ENCODE measurements at regions not wholly inside any gene's neighbourhood (a gene's known extent, or its start where the extent isn't known, plus 50 kb on each side); places are given as distances from the start of the nearest gene placed in this dataset.

DNA sequence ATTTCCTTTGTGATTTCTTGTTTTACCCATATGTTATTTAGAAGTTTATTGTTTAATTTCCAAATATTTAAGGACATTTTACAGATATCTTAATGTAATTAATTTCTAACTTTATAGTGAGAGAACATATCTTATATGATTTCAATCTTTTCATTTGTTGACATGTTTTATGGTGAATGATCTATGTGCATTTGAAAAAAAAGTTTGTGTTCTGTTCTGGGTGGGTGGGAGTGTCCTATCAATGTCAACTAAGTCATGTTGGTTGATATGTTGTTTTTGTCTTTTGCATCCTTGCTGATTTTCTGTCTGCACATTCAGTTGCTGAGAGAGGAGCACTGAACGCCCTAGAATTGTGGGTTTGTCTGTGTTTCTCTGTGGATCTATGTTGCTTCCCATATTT is 50.3 kb upstream of the CBFA2T3 start:
- TF ChIP-seq, protein P1, sequence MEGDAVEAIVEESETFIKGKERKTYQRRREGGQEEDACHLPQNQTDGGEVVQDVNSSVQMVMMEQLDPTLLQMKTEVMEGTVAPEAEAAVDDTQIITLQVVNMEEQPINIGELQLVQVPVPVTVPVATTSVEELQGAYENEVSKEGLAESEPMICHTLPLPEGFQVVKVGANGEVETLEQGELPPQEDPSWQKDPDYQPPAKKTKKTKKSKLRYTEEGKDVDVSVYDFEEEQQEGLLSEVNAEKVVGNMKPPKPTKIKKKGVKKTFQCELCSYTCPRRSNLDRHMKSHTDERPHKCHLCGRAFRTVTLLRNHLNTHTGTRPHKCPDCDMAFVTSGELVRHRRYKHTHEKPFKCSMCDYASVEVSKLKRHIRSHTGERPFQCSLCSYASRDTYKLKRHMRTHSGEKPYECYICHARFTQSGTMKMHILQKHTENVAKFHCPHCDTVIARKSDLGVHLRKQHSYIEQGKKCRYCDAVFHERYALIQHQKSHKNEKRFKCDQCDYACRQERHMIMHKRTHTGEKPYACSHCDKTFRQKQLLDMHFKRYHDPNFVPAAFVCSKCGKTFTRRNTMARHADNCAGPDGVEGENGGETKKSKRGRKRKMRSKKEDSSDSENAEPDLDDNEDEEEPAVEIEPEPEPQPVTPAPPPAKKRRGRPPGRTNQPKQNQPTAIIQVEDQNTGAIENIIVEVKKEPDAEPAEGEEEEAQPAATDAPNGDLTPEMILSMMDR (conservative IDR thresholded peaks at IDR 0.05): no peak
- Mint-ChIP-seq H3K4me3 (no peak overlapping the region), H3K27ac (no peak overlapping the region), H3K9me3 (peaks cover 5% of the 10 kb centered on the region), H3K27me3 (peaks cover 53% of the 10 kb centered on the region), H3K36me3 (no peaks in the 10 kb centered on the region), H3K4me1 (ENCODE audit: unreplicated experiment) (no peaks in the 10 kb centered on the region)
- DNase-seq (ENCODE audit: extremely low spot score, unreplicated experiment): no peak

DNA sequence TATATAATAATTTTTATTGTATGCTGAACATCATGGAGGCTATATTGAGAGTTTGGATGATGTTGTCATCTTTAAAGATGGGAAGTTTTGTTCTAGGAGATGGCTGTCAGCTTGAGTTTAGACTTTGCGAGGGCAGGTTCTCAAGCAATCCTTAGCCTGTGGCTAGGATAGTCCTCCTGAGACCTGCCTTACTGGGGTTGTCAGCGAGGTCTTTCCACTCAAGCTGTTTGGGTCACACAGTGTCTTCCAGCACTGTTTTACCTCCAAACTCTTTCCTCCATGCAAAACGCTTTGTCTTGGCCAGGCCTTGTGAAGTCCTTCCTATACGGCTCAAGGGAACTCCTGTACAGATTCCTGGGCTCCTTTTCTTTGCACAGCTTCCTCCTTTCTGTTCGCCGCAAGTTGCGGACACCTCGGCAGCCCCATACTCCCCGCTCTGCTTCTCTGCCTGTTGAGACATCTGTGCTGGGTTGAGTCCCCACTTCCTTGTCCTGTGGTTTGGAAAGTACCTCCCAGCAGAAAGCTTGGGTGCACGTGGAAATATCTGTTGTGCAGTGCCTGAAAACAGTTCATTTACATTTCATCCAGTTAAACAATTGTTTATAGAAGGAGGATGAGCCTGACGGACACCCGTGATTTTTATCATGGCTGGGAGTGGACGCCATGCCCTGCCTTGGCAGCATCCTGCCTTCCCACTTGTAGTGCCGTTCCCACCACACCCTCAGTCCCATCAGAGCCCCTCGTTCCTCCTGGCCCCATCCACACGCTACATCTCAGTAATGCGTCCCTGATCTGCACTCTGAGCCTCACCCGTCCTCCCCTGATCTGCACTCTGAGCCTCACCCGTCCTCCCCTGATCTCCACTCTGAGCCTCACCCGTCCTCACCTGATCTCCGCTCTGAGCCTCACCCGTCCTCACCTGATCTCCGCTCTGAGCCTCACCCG is 55.0 kb upstream of the CBFA2T3 start:
- DNase-seq (ENCODE audit: extremely low spot score, unreplicated experiment): no peak
- Mint-ChIP-seq H3K4me1 (ENCODE audit: unreplicated experiment) (no peaks in the 10 kb centered on the region), H3K27me3 (peaks cover 50% of the 10 kb centered on the region), H3K9me3 (no peaks in the 10 kb centered on the region), H3K27ac (no peak overlapping the region), H3K4me3 (no peak overlapping the region), H3K36me3 (no peaks in the 10 kb centered on the region)
- TF ChIP-seq, protein P1 (conservative IDR thresholded peaks at IDR 0.05): no peak

DNA sequence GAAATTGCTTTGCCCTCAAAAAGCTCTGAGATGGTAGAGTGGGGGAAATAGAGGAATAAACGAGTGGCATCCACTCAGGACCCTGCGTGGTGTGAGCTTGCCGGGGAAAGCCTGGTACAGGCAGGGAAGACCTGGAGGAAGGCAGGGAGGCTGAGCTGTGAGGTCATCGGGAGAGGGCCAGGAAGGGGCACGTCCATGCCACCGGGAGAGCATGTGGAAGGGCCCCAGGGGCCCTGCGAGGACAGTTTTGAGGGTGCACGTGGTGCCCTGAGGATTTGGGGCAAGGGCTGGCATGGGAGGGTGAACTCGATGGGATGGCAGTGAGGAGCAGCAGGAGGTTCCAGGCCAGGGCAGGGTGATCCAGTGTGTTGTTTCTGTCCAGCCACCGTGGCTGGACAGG is 56.3 kb upstream of the CBFA2T3 start:
- Mint-ChIP-seq H3K36me3 (no peaks in the 10 kb centered on the region), H3K4me1 (ENCODE audit: unreplicated experiment) (peaks cover 3% of the 10 kb centered on the region), H3K27me3 (peaks cover 53% of the 10 kb centered on the region), H3K9me3 (no peaks in the 10 kb centered on the region), H3K4me3 (no peak overlapping the region), H3K27ac (no peak overlapping the region)
- TF ChIP-seq, protein P1 (conservative IDR thresholded peaks at IDR 0.05): no peak
- DNase-seq (ENCODE audit: extremely low spot score, unreplicated experiment): no peak

DNA sequence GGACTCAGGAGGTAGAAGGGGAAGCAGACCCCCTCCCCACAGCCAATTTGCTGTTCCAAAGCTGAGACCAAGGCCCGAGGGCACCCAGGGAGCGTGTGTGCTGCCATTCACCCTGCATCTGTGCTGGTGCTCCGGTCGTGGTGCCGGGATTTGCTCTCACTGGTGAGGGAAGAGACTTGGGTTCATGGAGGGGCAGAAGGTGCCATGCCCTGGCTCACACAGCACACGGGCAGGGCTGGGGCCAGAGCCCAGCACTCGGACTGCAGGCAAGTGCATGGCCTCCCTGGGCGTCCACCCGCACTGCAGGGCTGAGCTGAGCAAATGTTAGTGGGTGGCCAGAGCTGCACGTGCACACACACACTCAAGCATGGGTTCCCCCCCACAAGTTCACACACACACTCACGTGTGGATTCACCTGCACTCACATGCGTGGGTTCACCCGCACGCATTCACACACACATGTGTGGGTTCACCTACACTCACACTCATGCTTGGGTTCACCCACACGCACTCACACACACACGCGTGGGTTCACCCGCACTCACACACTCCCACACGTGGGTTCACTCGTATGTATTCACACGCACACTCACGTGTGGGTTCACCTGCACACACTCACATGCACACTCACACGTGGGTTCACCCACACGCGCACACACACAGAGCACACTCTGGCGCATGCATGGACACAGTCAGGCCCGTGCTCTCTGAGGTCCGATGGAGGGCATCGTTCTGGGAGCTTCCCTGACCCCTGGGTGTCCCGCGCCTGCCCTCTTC is 57.0 kb upstream of the CBFA2T3 start:
- Mint-ChIP-seq H3K4me1 (ENCODE audit: unreplicated experiment) (peaks cover 3% of the 10 kb centered on the region), H3K27ac (no peak overlapping the region)

DNA sequence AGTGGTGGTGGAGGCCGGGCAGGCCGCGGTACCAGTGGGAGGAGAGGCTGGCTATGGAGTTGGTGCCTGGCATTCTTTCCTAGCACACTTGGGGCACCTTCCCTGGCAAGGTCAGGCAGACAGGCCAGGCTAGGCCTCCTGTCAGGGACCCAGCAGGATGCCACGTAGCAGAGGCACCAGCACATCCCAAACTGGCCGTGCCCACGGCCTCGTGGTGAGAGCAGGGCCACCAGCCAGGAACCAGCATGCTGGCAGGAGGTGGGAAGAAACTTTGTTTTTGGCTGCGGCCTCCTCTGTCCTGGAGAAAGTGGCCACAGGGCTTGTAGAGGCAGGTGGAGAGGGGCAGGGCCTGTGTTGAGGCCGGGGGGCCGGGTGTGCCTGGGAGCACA is 57.6 kb upstream of the CBFA2T3 start:
- Mint-ChIP-seq H3K27me3 (peaks cover 55% of the 10 kb centered on the region), H3K9me3 (no peaks in the 10 kb centered on the region), H3K36me3 (no peaks in the 10 kb centered on the region), H3K4me3 (no peak overlapping the region), H3K27ac (no peak overlapping the region), H3K4me1 (ENCODE audit: unreplicated experiment) (peaks cover 3% of the 10 kb centered on the region)
- no peak for DNase-seq (ENCODE audit: extremely low spot score, unreplicated experiment)
- TF ChIP-seq, protein P1 (conservative IDR thresholded peaks at IDR 0.05): no peak

More for the DNA sequence above, 57.0 kb upstream of the CBFA2T3 start:
- Mint-ChIP-seq H3K9me3 (no peaks in the 10 kb centered on the region), H3K27me3 (peaks cover 55% of the 10 kb centered on the region), H3K36me3 (no peaks in the 10 kb centered on the region), H3K4me3 (no peak overlapping the region)
- no peak for DNase-seq (ENCODE audit: extremely low spot score, unreplicated experiment)
- TF ChIP-seq, protein P1 (conservative IDR thresholded peaks at IDR 0.05): no peak

Measured in type B pancreatic cell (in vitro differentiated cells).